ENCODE measurements at regions not wholly inside any gene's neighbourhood (a gene's known extent, or its start where the extent isn't known, plus 50 kb on each side); places are given as distances from the start of the nearest gene placed in this dataset.

- ATAC-seq (replicated peaks in 1 of 4) (no peak), DNase-seq (no peak)
- Mint-ChIP-seq H3K4me3 (no peak overlapping the region), H3K27ac (no peak overlapping the region), H3K9me3 (peaks cover 0 to 4% (median 0%) of the 10 kb centered on the region in 3 donors), H3K27me3 (peaks cover 6% of the 10 kb centered on the region in 2 donors), H3K36me3 (no peaks in the 10 kb centered on the region), H3K4me1 (no peaks in the 10 kb centered on the region)
- 60% methylated on average over 1 of the region's 4 CpGs for WGBS (ENCODE audit: insufficient coverage)
- H3K4me3 ChIP-seq (ENCODE audit: control insufficient read depth in 1 of 2, extremely low read depth in 1 of 2, low read length in 1 of 2), result no peak overlapping the region
- peaks cover 0 to 8% of the 10 kb centered on the region in 2 experiments for H3K27me3 ChIP-seq (replicated peaks in 1 of 2; ENCODE audit: control insufficient read depth in 2 of 2, extremely low read depth in 1 of 2, insufficient read depth in 2 of 2, low read length in 1 of 2)
- no peaks in the 10 kb centered on the region for H3K36me3 ChIP-seq (ENCODE audit: control insufficient read depth in 2 of 2, extremely low read depth in 1 of 2, insufficient read depth in 1 of 2, low read length in 1 of 2)
- H3K4me1 ChIP-seq (ENCODE audit: control insufficient read depth in 1 of 2, extremely low read depth in 1 of 2, insufficient read depth in 2 of 2, low read length in 2 of 2), result no peaks in the 10 kb centered on the region
- POLR2A ChIA-PET, result no interaction called here
- CTCF ChIA-PET, result no interaction called here
- H3K9me3 ChIP-seq, result no peaks in the 10 kb centered on the region
- no peak overlapping the region for H3K27ac ChIP-seq (ENCODE audit: low read length)
These were observed 395.7 kb upstream of the ASIC2 start for GRCh38 chr17:33688771-33689170.

- ChIA-PET POLR2A (no interaction called here), CTCF (no interaction called here)
- ATAC-seq (replicated peaks in 1 of 4), result no peak
- no peaks in the 10 kb centered on the region for H3K4me1 ChIP-seq (ENCODE audit: control insufficient read depth in 1 of 2, extremely low read depth in 1 of 2, insufficient read depth in 2 of 2, low read length in 2 of 2)
- H3K27ac ChIP-seq (ENCODE audit: low read length), result no peak overlapping the region
- Mint-ChIP-seq H3K4me3 (no peak overlapping the region), H3K27me3 (peaks cover 11 to 15% of the 10 kb centered on the region in 2 donors), H3K36me3 (no peaks in the 10 kb centered on the region), H3K27ac (no peak overlapping the region), H3K9me3 (peaks cover 0 to 4% (median 0%) of the 10 kb centered on the region in 3 donors), H3K4me1 (no peaks in the 10 kb centered on the region)
- peaks cover 0 to 8% of the 10 kb centered on the region in 2 experiments for H3K27me3 ChIP-seq (replicated peaks in 1 of 2; ENCODE audit: control insufficient read depth in 2 of 2, extremely low read depth in 1 of 2, insufficient read depth in 2 of 2, low read length in 1 of 2)
- H3K9me3 ChIP-seq, result no peaks in the 10 kb centered on the region
- no peaks in the 10 kb centered on the region for H3K36me3 ChIP-seq (ENCODE audit: control insufficient read depth in 2 of 2, extremely low read depth in 1 of 2, insufficient read depth in 1 of 2, low read length in 1 of 2)
- WGBS (ENCODE audit: insufficient coverage), result 40% methylated on average over 1 of the region's 2 CpGs
- no peak for DNase-seq
- no peak overlapping the region for H3K4me3 ChIP-seq (ENCODE audit: control insufficient read depth in 1 of 2, extremely low read depth in 1 of 2, low read length in 1 of 2)
These were observed 396.6 kb upstream of the ASIC2 start for GRCh38 chr17:33689725-33690124.

DNA sequence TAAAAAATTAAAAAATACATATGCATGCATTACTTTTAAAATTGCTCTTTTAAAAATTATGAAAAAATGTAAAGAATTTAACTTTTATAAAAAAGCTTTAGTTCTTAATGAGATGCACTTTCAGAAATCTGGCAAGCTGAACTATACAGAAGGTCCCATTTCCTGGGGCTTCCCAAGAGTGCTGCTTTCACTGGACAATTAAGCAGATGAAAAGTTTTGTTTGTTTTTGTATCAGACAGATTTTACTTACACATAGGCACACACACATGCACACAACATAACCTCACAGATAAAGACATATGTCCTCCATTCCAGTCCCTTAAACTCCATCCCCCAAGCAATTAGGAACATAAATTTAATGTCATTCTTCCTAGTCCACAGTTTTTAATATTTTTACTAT, 402.3 kb upstream of the ASIC2 start:
- no peaks in the 10 kb centered on the region for H3K4me1 ChIP-seq (ENCODE audit: control insufficient read depth in 1 of 2, extremely low read depth in 1 of 2, insufficient read depth in 2 of 2, low read length in 2 of 2)
- H3K36me3 ChIP-seq (ENCODE audit: control insufficient read depth in 2 of 2, extremely low read depth in 1 of 2, insufficient read depth in 1 of 2, low read length in 1 of 2), result no peaks in the 10 kb centered on the region
- H3K27me3 ChIP-seq (replicated peaks in 1 of 2; ENCODE audit: control insufficient read depth in 2 of 2, extremely low read depth in 1 of 2, insufficient read depth in 2 of 2, low read length in 1 of 2), result peaks cover 0 to 2% of the 10 kb centered on the region in 2 experiments
- Mint-ChIP-seq H3K27ac (no peak overlapping the region), H3K4me1 (no peaks in the 10 kb centered on the region), H3K27me3 (peaks cover 18 to 34% of the 10 kb centered on the region in 2 donors), H3K4me3 (no peak overlapping the region), H3K36me3 (no peaks in the 10 kb centered on the region), H3K9me3 (no peaks in the 10 kb centered on the region)
- H3K4me3 ChIP-seq (ENCODE audit: control insufficient read depth in 1 of 2, extremely low read depth in 1 of 2, low read length in 1 of 2), result no peak overlapping the region
- no peak overlapping the region for H3K27ac ChIP-seq (ENCODE audit: low read length)
- ChIA-PET CTCF (no interaction called here), POLR2A (no interaction called here)
- H3K9me3 ChIP-seq, result no peaks in the 10 kb centered on the region
- DNase-seq, result no peak
- no peak for ATAC-seq (replicated peaks in 1 of 4)

GRCh38 chr17:33696102-33696501, 403.0 kb upstream of the ASIC2 start:
- Histone ChIP-seq H3K4me3 (ENCODE audit: control insufficient read depth in 1 of 2, extremely low read depth in 1 of 2, low read length in 1 of 2) (no peak overlapping the region), H3K4me1 (ENCODE audit: control insufficient read depth in 1 of 2, extremely low read depth in 1 of 2, insufficient read depth in 2 of 2, low read length in 2 of 2) (no peaks in the 10 kb centered on the region), H3K27ac (ENCODE audit: low read length) (no peak overlapping the region), H3K36me3 (ENCODE audit: control insufficient read depth in 2 of 2, extremely low read depth in 1 of 2, insufficient read depth in 1 of 2, low read length in 1 of 2) (no peaks in the 10 kb centered on the region), H3K9me3 (no peaks in the 10 kb centered on the region), H3K27me3 (replicated peaks in 1 of 2; ENCODE audit: control insufficient read depth in 2 of 2, extremely low read depth in 1 of 2, insufficient read depth in 2 of 2, low read length in 1 of 2) (peaks cover 0 to 2% of the 10 kb centered on the region in 2 experiments)
- WGBS (ENCODE audit: insufficient coverage), result 90% methylated on average over 5 of the region's 6 CpGs
- CTCF ChIA-PET, result no interaction called here
- POLR2A ChIA-PET, result no interaction called here
- Mint-ChIP-seq H3K4me3 (no peak overlapping the region), H3K4me1 (no peaks in the 10 kb centered on the region), H3K27ac (no peak overlapping the region), H3K27me3 (peaks cover 18 to 37% of the 10 kb centered on the region in 2 donors), H3K36me3 (no peaks in the 10 kb centered on the region), H3K9me3 (no peaks in the 10 kb centered on the region)
- no peak for DNase-seq
- ATAC-seq (replicated peaks in 1 of 4), result no peak

DNA sequence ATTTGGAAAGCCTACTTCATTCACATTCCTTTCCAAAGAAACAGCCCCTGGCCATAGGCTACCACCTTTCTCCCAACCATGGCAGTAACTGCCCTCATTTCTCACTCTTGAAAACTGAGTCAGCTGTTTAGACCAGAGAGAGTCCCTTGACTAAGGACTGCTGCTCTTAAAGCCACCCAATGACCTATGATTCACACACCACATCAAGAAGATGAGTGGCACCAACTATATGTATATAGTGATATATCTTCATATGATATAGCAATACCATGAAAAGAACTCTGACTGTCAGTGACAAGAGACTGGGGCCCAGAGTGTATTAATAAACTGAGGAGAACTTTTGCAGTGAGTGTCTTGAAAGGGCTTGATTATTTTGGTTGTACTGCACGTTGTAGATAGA, 404.5 kb upstream of the ASIC2 start:
- WGBS (ENCODE audit: insufficient coverage), result no CpG with 5 or more reads among the region's 1 CpG
- ChIA-PET POLR2A (no interaction called here), CTCF (no interaction called here)
- no peak for ATAC-seq (replicated peaks in 1 of 4)
- no peaks in the 10 kb centered on the region for H3K36me3 ChIP-seq (ENCODE audit: control insufficient read depth in 2 of 2, extremely low read depth in 1 of 2, insufficient read depth in 1 of 2, low read length in 1 of 2)
- H3K4me3 Mint-ChIP-seq, result no peak overlapping the region
- no peak overlapping the region for H3K27ac Mint-ChIP-seq
- no peaks in the 10 kb centered on the region for H3K4me1 Mint-ChIP-seq
- H3K36me3 Mint-ChIP-seq, result no peaks in the 10 kb centered on the region
- no peak overlapping the region for H3K27ac ChIP-seq (ENCODE audit: low read length)
- H3K27me3 Mint-ChIP-seq, result peaks cover 18 to 41% of the 10 kb centered on the region in 2 donors
- no peaks in the 10 kb centered on the region for H3K9me3 ChIP-seq
- DNase-seq, result no peak
- no peaks in the 10 kb centered on the region for H3K4me1 ChIP-seq (ENCODE audit: control insufficient read depth in 1 of 2, extremely low read depth in 1 of 2, insufficient read depth in 2 of 2, low read length in 2 of 2)
- H3K4me3 ChIP-seq (ENCODE audit: control insufficient read depth in 1 of 2, extremely low read depth in 1 of 2, low read length in 1 of 2), result no peak overlapping the region
- H3K27me3 ChIP-seq (replicated peaks in 1 of 2; ENCODE audit: control insufficient read depth in 2 of 2, extremely low read depth in 1 of 2, insufficient read depth in 2 of 2, low read length in 1 of 2), result peaks cover 0 to 2% of the 10 kb centered on the region in 2 experiments
- H3K9me3 Mint-ChIP-seq, result no peaks in the 10 kb centered on the region

- no peaks in the 10 kb centered on the region for H3K36me3 Mint-ChIP-seq
- H3K4me3 Mint-ChIP-seq, result no peak overlapping the region
- Histone ChIP-seq H3K27me3 (replicated peaks in 1 of 2; ENCODE audit: control insufficient read depth in 2 of 2, extremely low read depth in 1 of 2, insufficient read depth in 2 of 2, low read length in 1 of 2) (peaks cover 0 to 2% of the 10 kb centered on the region in 2 experiments), H3K9me3 (no peaks in the 10 kb centered on the region), H3K4me1 (ENCODE audit: control insufficient read depth in 1 of 2, extremely low read depth in 1 of 2, insufficient read depth in 2 of 2, low read length in 2 of 2) (no peaks in the 10 kb centered on the region), H3K27ac (ENCODE audit: low read length) (no peak overlapping the region), H3K4me3 (ENCODE audit: control insufficient read depth in 1 of 2, extremely low read depth in 1 of 2, low read length in 1 of 2) (no peak overlapping the region), H3K36me3 (ENCODE audit: control insufficient read depth in 2 of 2, extremely low read depth in 1 of 2, insufficient read depth in 1 of 2, low read length in 1 of 2) (no peaks in the 10 kb centered on the region)
- CTCF ChIA-PET, result no interaction called here
- H3K27ac Mint-ChIP-seq, result no peak overlapping the region
- WGBS (ENCODE audit: insufficient coverage), result 92% methylated on average over 2 of the region's 6 CpGs
- DNase-seq (no peak), ATAC-seq (replicated peaks in 1 of 4) (no peak)
- H3K9me3 Mint-ChIP-seq, result peaks cover 0 to 5% (median 4%) of the 10 kb centered on the region in 3 donors
- POLR2A ChIA-PET, result no interaction called here
- no peaks in the 10 kb centered on the region for H3K4me1 Mint-ChIP-seq
- peaks cover 4 to 22% of the 10 kb centered on the region in 2 donors for H3K27me3 Mint-ChIP-seq
These were observed 408.8 kb upstream of the ASIC2 start for GRCh38 chr17:33701910-33702309.

GRCh38 chr17:33704856-33705255, 411.8 kb upstream of the ASIC2 start:
- Histone ChIP-seq H3K9me3 (no peaks in the 10 kb centered on the region), H3K27ac (ENCODE audit: low read length) (no peak overlapping the region), H3K4me1 (ENCODE audit: control insufficient read depth in 1 of 2, extremely low read depth in 1 of 2, insufficient read depth in 2 of 2, low read length in 2 of 2) (no peaks in the 10 kb centered on the region), H3K4me3 (ENCODE audit: control insufficient read depth in 1 of 2, extremely low read depth in 1 of 2, low read length in 1 of 2) (no peak overlapping the region), H3K27me3 (replicated peaks in 1 of 2; ENCODE audit: control insufficient read depth in 2 of 2, extremely low read depth in 1 of 2, insufficient read depth in 2 of 2, low read length in 1 of 2) (no peaks in the 10 kb centered on the region), H3K36me3 (ENCODE audit: control insufficient read depth in 2 of 2, extremely low read depth in 1 of 2, insufficient read depth in 1 of 2, low read length in 1 of 2) (no peaks in the 10 kb centered on the region)
- no peak for DNase-seq
- no peak overlapping the region for H3K4me3 Mint-ChIP-seq
- no peaks in the 10 kb centered on the region for H3K4me1 Mint-ChIP-seq
- H3K36me3 Mint-ChIP-seq, result no peaks in the 10 kb centered on the region
- no CpG with 5 or more reads among the region's 2 CpGs for WGBS (ENCODE audit: insufficient coverage)
- POLR2A ChIA-PET, result no interaction called here
- peaks cover 5 to 28% of the 10 kb centered on the region in 2 donors for H3K27me3 Mint-ChIP-seq
- CTCF ChIA-PET, result no interaction called here
- no peak overlapping the region for H3K27ac Mint-ChIP-seq
- no peak for ATAC-seq (replicated peaks in 1 of 4)
- H3K9me3 Mint-ChIP-seq, result peaks cover 0 to 5% (median 4%) of the 10 kb centered on the region in 3 donors
